H1 (cell line): ENCODE measurements at regions not wholly inside any gene's neighbourhood (a gene's known extent, or its start where the extent isn't known, plus 50 kb on each side); places are given as distances from the start of the nearest gene placed in this dataset.

Source experiments
- CTCF ChIA-PET: fragments of 300-600 bp; sonication (Branson Sonifier 250); formaldehyde crosslinking; loops from one replicate; lab custom pipeline; 2021; ENCODE audit not compliant: partially characterized antibody; lab: Charles Lee
- POLR2A ChIA-PET: fragments of 300-600 bp; sonication (Branson Sonifier 250); formaldehyde crosslinking; loops from one replicate; lab custom pipeline; 2021; ENCODE audit warnings: inconsistent platforms; ENCODE audit not compliant: partially characterized antibody; lab: Charles Lee
- DNase-seq, 2 experiments: peaks; one replicate each; pipeline versions ENCODE4 v3.0.0 to v3.0.0-alpha.2; 2010 to 2022; ENCODE audit warnings: low spot score in 2 of 2, low read depth in 1 of 2, mixed read lengths in 1 of 2
- FAIRE-seq: peaks from 2 replicates; lab custom pipeline; 2011; peaks lifted over from hg19 to GRCh38; lab: Jason Lieb, UNC
- H2AFZ ChIP-seq: 2 replicates; pipeline ENCODE4 v1.8.1; 2012; ENCODE audit warnings: low read length, inconsistent platforms
- H2AK5ac ChIP-seq: 2 replicates; pipeline ENCODE4 v1.6.1; 2013; ENCODE audit warnings: low read depth, low read length
- H2BK120ac ChIP-seq: replicated peaks from 2 replicates; pipeline ENCODE3; 2013; ENCODE audit warnings: low read depth, low read length, inconsistent platforms
- H2BK12ac ChIP-seq: 2 replicates; pipeline ENCODE4 v1.6.1; 2013; ENCODE audit warnings: low read depth, low read length
- H2BK15ac ChIP-seq: 2 replicates; pipeline ENCODE4 v1.6.1; 2013; ENCODE audit warnings: low read length
- H2BK20ac ChIP-seq: 2 replicates; pipeline ENCODE4 v1.6.1; 2013; ENCODE audit warnings: low read length
- H2BK5ac ChIP-seq: 2 replicates; pipeline ENCODE4 v1.6.1; 2013; ENCODE audit warnings: low read depth, low read length
- H3K14ac ChIP-seq: 2 replicates; pipeline ENCODE4 v1.6.1; 2013; ENCODE audit warnings: inconsistent platforms; ENCODE audit not compliant: insufficient read length
- H3K18ac ChIP-seq: 2 replicates; pipeline ENCODE4 v1.6.1; 2013; ENCODE audit warnings: low read length; ENCODE audit errors: extremely low read depth
- H3K23ac ChIP-seq: 2 replicates; pipeline ENCODE4 v1.6.1; 2013; ENCODE audit warnings: inconsistent platforms; ENCODE audit not compliant: insufficient read length
- H3K23me2 ChIP-seq: 2 replicates; pipeline ENCODE4 v1.6.1; 2013; ENCODE audit warnings: low read depth, low read length
- H3K27ac ChIP-seq: 2 replicates; pipeline ENCODE4 v1.6.1; 2011; ENCODE audit warnings: low read depth, low read length, inconsistent platforms
- H3K27me3 ChIP-seq, 4 experiments: replicated peaks in 1 of 4; 1 replicate in 1 of 4; 2 replicates in 3 of 4; pipeline versions ENCODE4 v1.6.1 to v1.8.1; 2011 to 2013; ENCODE audit warnings: low read length in 3 of 4, mild to moderate bottlenecking in 3 of 4, inconsistent platforms in 2 of 4, mixed read lengths in 2 of 4, moderate library complexity in 1 of 4; ENCODE audit not compliant: control insufficient read depth in 3 of 4, insufficient read depth in 3 of 4; ENCODE audit errors: extremely low read depth in 1 of 4
- H3K36me3 ChIP-seq, 4 experiments: 2 replicates each; pipeline versions ENCODE4 v1.6.1 to v1.8.1; 2011 to 2013; ENCODE audit warnings: mild to moderate bottlenecking in 4 of 4, low read length in 3 of 4, moderate library complexity in 2 of 4, control low read depth in 1 of 4, inconsistent platforms in 1 of 4; ENCODE audit not compliant: insufficient read depth in 4 of 4, control insufficient read depth in 2 of 4
- H3K4ac ChIP-seq: replicated peaks from 2 replicates; pipeline ENCODE3; 2013; ENCODE audit warnings: low read length, low read depth, mixed read lengths, inconsistent platforms; ENCODE audit not compliant: insufficient read length
- H3K4me1 ChIP-seq, 4 experiments: replicated peaks in 1 of 4; 1 replicate in 1 of 4; 2 replicates in 3 of 4; pipeline versions ENCODE4 v1.6.1 to v1.8.1; 2011 to 2013; ENCODE audit warnings: low read length in 3 of 4, inconsistent platforms in 2 of 4, mixed read lengths in 1 of 4; ENCODE audit not compliant: insufficient read depth in 4 of 4, control insufficient read depth in 3 of 4
- H3K4me2 ChIP-seq, 2 experiments: 2 replicates each; pipeline versions ENCODE4 v1.6.1 to v1.8.1; 2011 to 2013; ENCODE audit warnings: low read depth in 2 of 2, low read length in 2 of 2, control low read depth in 1 of 2, inconsistent platforms in 1 of 2, mild to moderate bottlenecking in 1 of 2; ENCODE audit not compliant: insufficient read depth in 1 of 2
- H3K4me3 ChIP-seq, 4 experiments: fragments of 200-600, 300-600 bp in 1 of 4; sonication (generic), shearing (Covaris generic), sonication (Bioruptor Twin) in 1 of 4; 2 replicates each; pipeline versions ENCODE4 v1.5.1 to v1.8.1; 2011 to 2016; ENCODE audit warnings: low read length in 4 of 4, low read depth in 3 of 4, control low read depth in 2 of 4, inconsistent platforms in 2 of 4, mild to moderate bottlenecking in 2 of 4, mixed read lengths in 1 of 4, moderate library complexity in 1 of 4; ENCODE audit not compliant: insufficient read depth in 2 of 4; ENCODE audit errors: extremely low read depth in 1 of 4
- H3K56ac ChIP-seq: replicated peaks from 2 replicates; pipeline ENCODE3; 2013; ENCODE audit warnings: low read depth, mild to moderate bottlenecking, mixed read lengths, low read length, inconsistent platforms; ENCODE audit not compliant: insufficient read length
- H3K79me1 ChIP-seq: 2 replicates; pipeline ENCODE4 v1.6.1; 2013; ENCODE audit warnings: low read depth, low read length, control low read depth
- H3K79me2 ChIP-seq, 2 experiments: 2 replicates each; pipeline versions ENCODE4 v1.6.1 to v1.8.1; 2012 to 2013; ENCODE audit warnings: low read length in 2 of 2, mild to moderate bottlenecking in 2 of 2, inconsistent platforms in 1 of 2; ENCODE audit not compliant: insufficient read depth in 2 of 2, control insufficient read depth in 1 of 2
- H3K9ac ChIP-seq, 4 experiments: replicated peaks in 1 of 4; 1 replicate in 1 of 4; 2 replicates in 3 of 4; pipeline versions ENCODE4 v1.6.1 to v1.8.1; 2011 to 2013; ENCODE audit warnings: low read depth in 3 of 4, low read length in 3 of 4, control low read depth in 2 of 4, mild to moderate bottlenecking in 2 of 4, moderate library complexity in 2 of 4, inconsistent platforms in 1 of 4; ENCODE audit errors: extremely low read depth in 1 of 4
- H3K9me3 ChIP-seq, 2 experiments: 2 replicates each; pipeline versions ENCODE4 v1.6.1 to v1.8.1; 2012 to 2013; ENCODE audit warnings: mild to moderate bottlenecking in 2 of 2, moderate library complexity in 2 of 2, control low read depth in 1 of 2, inconsistent platforms in 1 of 2, low read depth in 1 of 2, low read length in 1 of 2, mixed read lengths in 1 of 2; ENCODE audit not compliant: insufficient read depth in 2 of 2
- H4K20me1 ChIP-seq, 2 experiments: replicated peaks in 1 of 2; 2 replicates each; pipeline versions ENCODE3 to v1.8.1; 2011 to 2013; ENCODE audit warnings: inconsistent platforms in 2 of 2, low read length in 2 of 2, mild to moderate bottlenecking in 1 of 2; ENCODE audit not compliant: insufficient read depth in 2 of 2, control insufficient read depth in 1 of 2
- H4K5ac ChIP-seq: 2 replicates; pipeline ENCODE4 v1.6.1; 2013; ENCODE audit warnings: low read length, low read depth, mixed read lengths, inconsistent platforms; ENCODE audit not compliant: insufficient read length
- H4K8ac ChIP-seq: 2 replicates; pipeline ENCODE4 v1.8.0; 2013; ENCODE audit warnings: mild to moderate bottlenecking, moderate library complexity, low read length, inconsistent platforms; ENCODE audit not compliant: insufficient read depth; ENCODE audit errors: extremely low read depth
- H4K91ac ChIP-seq: replicated peaks from 2 replicates; pipeline ENCODE3; 2013; ENCODE audit warnings: low read length, mixed read lengths, inconsistent platforms; ENCODE audit not compliant: insufficient read length
- CHD2 ChIP-seq: IDR thresholded peaks from 2 replicates; pipeline ENCODE4 v1.6.1; 2012; ENCODE audit warnings: low read length, improper control_type of control experiment
- EGR1 ChIP-seq: IDR thresholded peaks from 2 replicates; pipeline ENCODE4 v1.6.1; 2011; ENCODE audit warnings: low read depth, low read length, borderline replicate concordance
- EZH2 ChIP-seq: fragments of 200-600 bp; sonication (generic); IDR thresholded peaks from 2 replicates; pipeline ENCODE4 v1.7.1; 2012; ENCODE audit warnings: low read depth, mild to moderate bottlenecking, moderate library complexity, low read length, inconsistent platforms; ENCODE audit not compliant: severe bottlenecking
- GTF2F1 ChIP-seq: IDR thresholded peaks from 2 replicates; pipeline ENCODE4 v1.6.1; 2012; ENCODE audit warnings: low read depth, low read length, improper control_type of control experiment, borderline replicate concordance
- HDAC2 ChIP-seq, 2 experiments: fragments of 300-600 bp in 1 of 2; sonication (generic) in 1 of 2; IDR thresholded peaks; 2 replicates each; pipeline ENCODE4 v1.6.1; 2011 to 2012; ENCODE audit warnings: low read depth in 2 of 2, low read length in 2 of 2, mild to moderate bottlenecking in 2 of 2, moderate library complexity in 2 of 2, borderline replicate concordance in 1 of 2, inconsistent platforms in 1 of 2
- TAF7 ChIP-seq: optimal IDR thresholded peaks from 2 replicates; pipeline ENCODE3; 2011; ENCODE audit warnings: low read depth, mild to moderate bottlenecking, inconsistent platforms, low read length, moderate library complexity, borderline replicate concordance
- ZNF274 ChIP-seq: IDR thresholded peaks from 2 replicates; pipeline ENCODE4 v1.7.0; 2012; ENCODE audit warnings: low read length, borderline replicate concordance; ENCODE audit errors: extremely low read depth
- WGBS, 2 experiments: shearing (Covaris generic) in 1 of 2; methylation state at CpG; one replicate each; pipeline versions ENCODE4 v1.1.6 to v1.1.7; 2013 to 2015; ENCODE audit warnings: low lambda C conversion rate in 2 of 2, mixed read lengths in 2 of 2, inconsistent platforms in 1 of 2, low coverage in 1 of 2, missing lambda C conversion rate in 1 of 2; ENCODE audit not compliant: insufficient replicate concordance in 2 of 2, insufficient coverage in 1 of 2, insufficient read length in 1 of 2; ENCODE audit errors: extremely low coverage in 1 of 2, missing lambda C conversion rate in 1 of 2; 5-methylcytosine and 5-hydroxymethylcytosine counted together

DNA sequence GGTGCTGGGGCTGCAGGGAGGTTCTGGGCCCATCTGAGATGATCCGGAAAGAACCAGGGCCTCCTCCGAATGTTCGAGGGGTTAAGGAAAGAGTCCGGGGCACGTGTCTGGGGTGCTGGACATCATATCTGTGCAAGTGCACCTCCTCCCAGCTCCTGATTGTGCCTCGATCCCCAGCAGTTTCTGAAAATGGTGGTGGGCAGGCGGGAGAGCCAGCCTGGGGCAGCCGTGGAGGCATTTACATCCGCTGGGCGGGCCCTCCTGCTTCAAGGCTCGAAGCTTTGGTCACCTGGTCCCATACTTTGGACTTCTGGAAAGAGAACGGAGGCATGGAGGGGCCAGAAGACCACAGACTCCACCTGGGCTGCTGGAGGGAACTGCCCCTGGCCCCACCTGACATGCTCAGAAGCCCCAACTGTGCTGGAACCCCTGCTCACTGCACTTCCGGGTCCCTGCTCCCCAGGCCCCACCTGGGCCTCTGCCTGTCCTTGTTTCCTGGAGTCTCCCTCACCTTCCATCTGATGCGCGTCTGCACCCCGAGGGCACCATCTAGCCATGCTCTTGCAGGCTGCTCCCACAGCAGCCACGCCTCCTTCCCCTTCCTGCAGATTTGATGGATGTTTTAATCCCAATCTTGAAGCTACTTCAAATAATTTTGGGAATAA is 119.2 kb upstream of the HDAC4 start:
- Histone ChIP-seq H2BK15ac (no peak overlapping the region), H3K14ac (no peak overlapping the region), H3K56ac (no peak overlapping the region), H4K5ac (no peak overlapping the region), H3K4me1 (peaks cover 0 to 5% (median 2%) of the 10 kb centered on the region in 4 experiments; a peak in 4 of 7 replicates), H4K8ac (no peak overlapping the region), H3K23me2 (no peaks in the 10 kb centered on the region), H3K4ac (no peak overlapping the region), H2BK20ac (no peak overlapping the region), H3K4me3 (no peak overlapping the region), H3K18ac (no peak overlapping the region), H2AK5ac (no peak overlapping the region), H3K4me2 (no peak overlapping the region), H2AFZ (no peak overlapping the region), H3K79me1 (no peaks in the 10 kb centered on the region), H3K79me2 (no peaks in the 10 kb centered on the region), H3K27me3 (no peaks in the 10 kb centered on the region), H3K27ac (no peak overlapping the region), H4K20me1 (peaks cover 0 to 1% of the 10 kb centered on the region in 2 experiments), H3K9me3 (no peaks in the 10 kb centered on the region), H2BK5ac (no peak overlapping the region), H3K9ac (no peak overlapping the region), H3K23ac (no peak overlapping the region), H3K36me3 (no peaks in the 10 kb centered on the region), H4K91ac (no peak overlapping the region), H2BK120ac (no peak overlapping the region), H2BK12ac (no peak overlapping the region)
- DNase-seq: no peak
- 85% methylated on average over 15 of the region's 17 CpGs; no CpG with 5 or more reads in 1 of the 2 experiments for WGBS, 2 experiments
- TF ChIP-seq EZH2: no peak
- TF ChIP-seq CHD2: no peak
- no peak for TF ChIP-seq GTF2F1
- no peak for TF ChIP-seq ZNF274
- no peak for TF ChIP-seq TAF7
- no peak for TF ChIP-seq EGR1
- no peak for TF ChIP-seq HDAC2 (IDR thresholded peaks at IDR 0.05; ENCODE audit: borderline replicate concordance in 1 of 2, low read depth in 2 of 2, low read length in 2 of 2)
- POLR2A ChIA-PET: no interaction called here
- CTCF ChIA-PET: no interaction called here
- no peak for FAIRE-seq
